Upper lobe of left lung (tissue), 6 donors: ENCODE measurements at regions not wholly inside any gene's neighbourhood (a gene's known extent, or its start where the extent isn't known, plus 50 kb on each side); places are given as distances from the start of the nearest gene placed in this dataset.

ENCODE experiments used
- ATAC-seq, 2 donors: fragments of 200-7000 bp; cut with Tn5 transposase; one replicate each; pipeline ENCODE4 v1.9.1; 2022; ENCODE audit warnings: mild to moderate bottlenecking in 2 of 2, moderate library complexity in 2 of 2; ENCODE audit not compliant: low FRiP score in 2 of 2
- DNase-seq, 2 donors: peaks; one replicate each; pipeline ENCODE4 v3.0.0-alpha.2; 2019 to 2020
- H3K27ac ChIP-seq, 4 donors: fragments of 200-600 bp; sonication (generic); one replicate each; pipeline ENCODE4 v1.5.1; 2016 to 2019
- H3K27me3 ChIP-seq, 4 donors: fragments of 200-600 bp; sonication (generic); one replicate each; pipeline ENCODE4 v1.5.1; 2017 to 2019
- H3K36me3 ChIP-seq, 4 donors: fragments of 200-600 bp; sonication (generic); one replicate each; pipeline ENCODE4 v1.5.1; 2016 to 2019
- H3K4me1 ChIP-seq, 4 donors: fragments of 200-600 bp; sonication (generic); one replicate each; pipeline ENCODE4 v1.5.1; 2018 to 2019
- H3K4me3 ChIP-seq, 4 donors: fragments of 200-600 bp; sonication (generic); one replicate each; pipeline ENCODE4 v1.5.1; 2017 to 2019; ENCODE audit warnings: mild to moderate bottlenecking in 2 of 4, moderate library complexity in 1 of 4
- H3K9me3 ChIP-seq, 4 donors: fragments of 200-600 bp; sonication (generic); one replicate each; pipeline ENCODE4 v1.5.1; 2018 to 2019
- CTCF ChIP-seq, 6 experiments: fragments of 450-650 bp in 4 of 6; fragments of 200-600 bp in 2 of 6; sonication (generic) in 2 of 6; IDR thresholded peaks; one replicate each; pipeline ENCODE4 v1.5.1; 2016 to 2019; ENCODE audit warnings: antibody characterized with exemption in 6 of 6
- EP300 ChIP-seq, 4 donors: sonication (generic); formaldehyde crosslinking; IDR thresholded peaks; one replicate each; pipeline ENCODE4 v1.5.1; 2017; ENCODE audit warnings: antibody characterized with exemption in 4 of 4, control low read depth in 2 of 4
- POLR2A ChIP-seq, 4 donors: fragments of 450-650 bp; IDR thresholded peaks; one replicate each; pipeline ENCODE4 v1.5.1; 2016 to 2017; ENCODE audit warnings: antibody characterized with exemption in 4 of 4, mild to moderate bottlenecking in 2 of 4
- POLR2AphosphoS5 ChIP-seq, 2 donors: sonication (generic); formaldehyde crosslinking; IDR thresholded peaks; one replicate each; pipeline ENCODE4 v1.5.1; 2017; ENCODE audit warnings: antibody characterized with exemption in 2 of 2
- WGBS, 2 donors: methylation state at CpG; one replicate each; pipeline ENCODE4 v1.1.5; 2017 to 2018; 5-methylcytosine and 5-hydroxymethylcytosine counted together
- donor health status: DM: no; HTN: no; CAD: no; lungs with moderate emphysema.
- donor health status: DM: no; HTN: yes; CAD: no; lungs with severe emphysema.

GRCh38 chr7:21054427-21055112 lies 267.9 kb upstream of the SP8 start:
- WGBS, 2 donors = 78 to 84% methylated on average over 5 of the region's 5 CpGs

GRCh38 chr7:21059069-21059468 lies 272.4 kb upstream of the SP8 start:
- DNase-seq (no peak), ATAC-seq (no peak)
- no peaks in the 10 kb centered on the region for H3K4me1 ChIP-seq
- WGBS, 2 donors = 73 to 79% methylated on average over 2 of the region's 2 CpGs
- no peaks in the 10 kb centered on the region for H3K36me3 ChIP-seq
- H3K4me3 ChIP-seq = no peak overlapping the region
- no peaks in the 10 kb centered on the region for H3K9me3 ChIP-seq
- TF ChIP-seq POLR2A (IDR thresholded peaks at IDR 0.05) (no peak), POLR2AphosphoS5 (IDR thresholded peaks at IDR 0.05) (no peak), EP300 (IDR thresholded peaks at IDR 0.05) (no peak), CTCF (IDR thresholded peaks at IDR 0.05) (no peak)
- no peak overlapping the region for H3K27ac ChIP-seq
- no peaks in the 10 kb centered on the region for H3K27me3 ChIP-seq

More at GRCh38 chr7:21054427-21055112, 267.9 kb upstream of the SP8 start:
- H3K4me1 ChIP-seq = no peaks in the 10 kb centered on the region
- no peaks in the 10 kb centered on the region for H3K27me3 ChIP-seq
- DNase-seq (no peak), ATAC-seq (no peak)
- TF ChIP-seq POLR2A (IDR thresholded peaks at IDR 0.05) (no peak), POLR2AphosphoS5 (IDR thresholded peaks at IDR 0.05) (no peak), EP300 (IDR thresholded peaks at IDR 0.05) (no peak), CTCF (IDR thresholded peaks at IDR 0.05) (no peak)
- no peaks in the 10 kb centered on the region for H3K36me3 ChIP-seq
- H3K27ac ChIP-seq = no peak overlapping the region
- no peaks in the 10 kb centered on the region for H3K9me3 ChIP-seq
- no peak overlapping the region for H3K4me3 ChIP-seq

- no peaks in the 10 kb centered on the region for H3K4me1 ChIP-seq
- ATAC-seq (no peak), DNase-seq (no peak)
- no peak overlapping the region for H3K4me3 ChIP-seq
- H3K36me3 ChIP-seq = no peaks in the 10 kb centered on the region
- no peaks in the 10 kb centered on the region for H3K9me3 ChIP-seq
- no peak overlapping the region for H3K27ac ChIP-seq
- TF ChIP-seq CTCF (IDR thresholded peaks at IDR 0.05) (no peak), POLR2AphosphoS5 (IDR thresholded peaks at IDR 0.05) (no peak), EP300 (IDR thresholded peaks at IDR 0.05) (no peak), POLR2A (IDR thresholded peaks at IDR 0.05) (no peak)
- WGBS, 2 donors = 59 to 72% methylated on average over 2 of the region's 2 CpGs
- H3K27me3 ChIP-seq = no peaks in the 10 kb centered on the region
These were observed 276.4 kb upstream of the SP8 start for GRCh38 chr7:21063106-21063505.

- Histone ChIP-seq H3K36me3 (no peaks in the 10 kb centered on the region), H3K4me1 (no peaks in the 10 kb centered on the region), H3K27ac (no peak overlapping the region), H3K27me3 (no peaks in the 10 kb centered on the region), H3K4me3 (no peak overlapping the region), H3K9me3 (no peaks in the 10 kb centered on the region)
- DNase-seq (no peak), ATAC-seq (no peak)
- TF ChIP-seq EP300 (IDR thresholded peaks at IDR 0.05) = no peak
- TF ChIP-seq POLR2AphosphoS5 (IDR thresholded peaks at IDR 0.05) = no peak
- no peak for TF ChIP-seq POLR2A (IDR thresholded peaks at IDR 0.05)
- TF ChIP-seq CTCF (IDR thresholded peaks at IDR 0.05) = no peak
- 64 to 79% methylated on average over 6 of the region's 6 CpGs for WGBS, 2 donors
These were observed 278.3 kb upstream of the SP8 start for GRCh38 chr7:21064698-21065648.
